Muscle layer of duodenum (tissue), 2 donors: ENCODE measurements at regions not wholly inside any gene's neighbourhood (a gene's known extent, or its start where the extent isn't known, plus 50 kb on each side); places are given as distances from the start of the nearest gene placed in this dataset.

Experiments
- H3K27ac ChIP-seq: one replicate; pipeline ENCODE4 v1.7.0; 2013; ENCODE audit warnings: mild to moderate bottlenecking, low read length
- H3K27me3 ChIP-seq: one replicate; pipeline ENCODE4 v1.7.0; 2013; ENCODE audit warnings: low read depth, mild to moderate bottlenecking, control low read depth, low read length
- H3K36me3 ChIP-seq, 2 donors: one replicate each; pipeline ENCODE4 v1.7.0; 2013; ENCODE audit warnings: low read length in 2 of 2, control low read depth in 1 of 2, mild to moderate bottlenecking in 1 of 2; ENCODE audit not compliant: insufficient read depth in 2 of 2, control insufficient read depth in 1 of 2
- H3K4me1 ChIP-seq, 2 donors: one replicate each; pipeline ENCODE4 v1.7.0; 2013; ENCODE audit warnings: low read length in 2 of 2, mild to moderate bottlenecking in 2 of 2, control low read depth in 1 of 2, moderate library complexity in 1 of 2; ENCODE audit not compliant: insufficient read depth in 2 of 2, control insufficient read depth in 1 of 2
- H3K4me3 ChIP-seq, 2 donors: one replicate each; pipeline ENCODE4 v1.7.0; 2013; ENCODE audit warnings: low read length in 2 of 2, low read depth in 1 of 2, mild to moderate bottlenecking in 1 of 2
- H3K9me3 ChIP-seq, 2 donors: one replicate each; pipeline ENCODE4 v1.7.0; 2013; ENCODE audit warnings: low read length in 2 of 2, control low read depth in 1 of 2, mild to moderate bottlenecking in 1 of 2; ENCODE audit not compliant: control insufficient read depth in 1 of 2
- donor health status: healthy.

- Histone ChIP-seq H3K27me3 (no peaks in the 10 kb centered on the region), H3K4me3 (no peak overlapping the region), H3K36me3 (no peaks in the 10 kb centered on the region), H3K4me1 (peaks cover 5% of the 10 kb centered on the region in 2 donors), H3K9me3 (no peaks in the 10 kb centered on the region), H3K27ac (no peak overlapping the region)
These were observed 299.0 kb downstream of the KLF12 start for GRCh38 chr13:73835138-73835721.

GRCh38 chr13:73833325-73834070 is 300.7 kb downstream of the KLF12 start:
- no peak overlapping the region for H3K4me3 ChIP-seq
- H3K27me3 ChIP-seq, result no peaks in the 10 kb centered on the region
- H3K9me3 ChIP-seq, result no peaks in the 10 kb centered on the region
- no peaks in the 10 kb centered on the region for H3K36me3 ChIP-seq
- no peak overlapping the region for H3K27ac ChIP-seq
- H3K4me1 ChIP-seq, result peaks cover 5% of the 10 kb centered on the region in 2 donors

- Histone ChIP-seq H3K4me1 (peaks cover 5% of the 10 kb centered on the region in 2 donors), H3K27ac (no peak overlapping the region), H3K9me3 (no peaks in the 10 kb centered on the region)
These were observed 301.4 kb downstream of the KLF12 start for GRCh38 chr13:73832825-73833224.

GRCh38 chr13:73832128-73832588 is 302.0 kb downstream of the KLF12 start:
- Histone ChIP-seq H3K4me1 (peaks cover 5% of the 10 kb centered on the region in 2 donors), H3K36me3 (no peaks in the 10 kb centered on the region), H3K27ac (no peak overlapping the region), H3K9me3 (no peaks in the 10 kb centered on the region), H3K4me3 (no peak overlapping the region), H3K27me3 (no peaks in the 10 kb centered on the region)

More at GRCh38 chr13:73832825-73833224, 301.4 kb downstream of the KLF12 start:
- Histone ChIP-seq H3K27me3 (no peaks in the 10 kb centered on the region), H3K36me3 (no peaks in the 10 kb centered on the region), H3K4me3 (no peak overlapping the region)

GRCh38 chr13:73829416-73829815 is 304.8 kb downstream of the KLF12 start:
- H3K27me3 ChIP-seq, result no peaks in the 10 kb centered on the region
- H3K9me3 ChIP-seq, result no peaks in the 10 kb centered on the region

GRCh38 chr13:73828811-73829210 is 305.4 kb downstream of the KLF12 start:
- no peaks in the 10 kb centered on the region for H3K4me1 ChIP-seq
- no peak overlapping the region for H3K4me3 ChIP-seq
- no peaks in the 10 kb centered on the region for H3K9me3 ChIP-seq
- no peak overlapping the region for H3K27ac ChIP-seq
- H3K27me3 ChIP-seq, result no peaks in the 10 kb centered on the region
- H3K36me3 ChIP-seq, result no peaks in the 10 kb centered on the region

More at GRCh38 chr13:73829416-73829815, 304.8 kb downstream of the KLF12 start:
- no peak overlapping the region for H3K4me3 ChIP-seq
- H3K27ac ChIP-seq, result no peak overlapping the region
- H3K36me3 ChIP-seq, result no peaks in the 10 kb centered on the region
- no peaks in the 10 kb centered on the region for H3K4me1 ChIP-seq

GRCh38 chr13:73827434-73827833 is 306.8 kb downstream of the KLF12 start:
- Histone ChIP-seq H3K36me3 (no peaks in the 10 kb centered on the region), H3K4me1 (no peaks in the 10 kb centered on the region), H3K9me3 (no peaks in the 10 kb centered on the region), H3K27me3 (no peaks in the 10 kb centered on the region), H3K4me3 (no peak overlapping the region), H3K27ac (no peak overlapping the region)

GRCh38 chr13:73825143-73825542 is 309.1 kb downstream of the KLF12 start:
- no peaks in the 10 kb centered on the region for H3K4me1 ChIP-seq
- no peak overlapping the region for H3K4me3 ChIP-seq
- H3K36me3 ChIP-seq, result no peaks in the 10 kb centered on the region
- no peaks in the 10 kb centered on the region for H3K9me3 ChIP-seq
- H3K27ac ChIP-seq, result no peak overlapping the region
- no peaks in the 10 kb centered on the region for H3K27me3 ChIP-seq

GRCh38 chr13:73822668-73823592 is 311.3 kb downstream of the KLF12 start:
- Histone ChIP-seq H3K4me1 (no peaks in the 10 kb centered on the region), H3K36me3 (no peaks in the 10 kb centered on the region), H3K27ac (no peak overlapping the region), H3K4me3 (no peak overlapping the region), H3K27me3 (no peaks in the 10 kb centered on the region), H3K9me3 (no peaks in the 10 kb centered on the region)

- Histone ChIP-seq H3K36me3 (no peaks in the 10 kb centered on the region), H3K9me3 (no peaks in the 10 kb centered on the region), H3K4me3 (no peak overlapping the region), H3K27me3 (no peaks in the 10 kb centered on the region), H3K4me1 (no peaks in the 10 kb centered on the region), H3K27ac (no peak overlapping the region)
These were observed 313.5 kb downstream of the KLF12 start for GRCh38 chr13:73820688-73821087.

- no peaks in the 10 kb centered on the region for H3K36me3 ChIP-seq
- no peaks in the 10 kb centered on the region for H3K4me1 ChIP-seq
- no peak overlapping the region for H3K27ac ChIP-seq
- no peak overlapping the region for H3K4me3 ChIP-seq
- no peaks in the 10 kb centered on the region for H3K27me3 ChIP-seq
- no peaks in the 10 kb centered on the region for H3K9me3 ChIP-seq
These were observed 313.9 kb downstream of the KLF12 start for GRCh38 chr13:73820285-73820684.
